Right lobe of liver (tissue), 6 donors: ENCODE measurements at regions not wholly inside any gene's neighbourhood (a gene's known extent, or its start where the extent isn't known, plus 50 kb on each side); places are given as distances from the start of the nearest gene placed in this dataset.

Source experiments
- ATAC-seq, 4 donors: fragments of 200-7000 bp; cut with Tn5 transposase; one replicate each; pipeline ENCODE4 v1.9.1; 2020; ENCODE audit warnings: mild to moderate bottlenecking in 4 of 4, moderate library complexity in 4 of 4
- DNase-seq, 3 donors: peaks; one replicate each; pipeline ENCODE4 v3.0.0-alpha.2; 2020
- H3K27ac ChIP-seq, 3 donors: fragments of 200-600 bp; one replicate each; pipeline ENCODE4 v1.8.0; 2022
- H3K27me3 ChIP-seq, 2 donors: fragments of 200-600 bp; one replicate each; pipeline ENCODE4 v1.8.0; 2022
- H3K36me3 ChIP-seq, 4 donors: fragments of 200-600 bp; sonication (generic) in 1 of 4; one replicate each; pipeline versions ENCODE4 v1.5.1 to v1.8.0; 2017 to 2022; ENCODE audit warnings: control low read depth in 1 of 4
- H3K4me1 ChIP-seq, 4 donors: fragments of 200-600 bp; sonication (generic) in 1 of 4; one replicate each; pipeline versions ENCODE4 v1.5.1 to v1.8.0; 2017 to 2022; ENCODE audit warnings: control low read depth in 1 of 4
- H3K4me3 ChIP-seq, 3 donors: fragments of 200-600 bp; one replicate each; pipeline ENCODE4 v1.8.0; 2022
- H3K9me3 ChIP-seq, 4 donors: fragments of 200-600 bp; sonication (generic) in 1 of 4; one replicate each; pipeline versions ENCODE4 v1.5.1 to v1.8.0; 2017 to 2022; ENCODE audit warnings: control low read depth in 1 of 4
- CTCF ChIP-seq, 4 donors: fragments of 200-600 bp in 3 of 4; fragments of 450-650 bp in 1 of 4; IDR thresholded peaks; one replicate each; pipeline versions ENCODE4 v1.5.1 to v1.8.0; 2016 to 2022; ENCODE audit warnings: antibody characterized with exemption in 4 of 4, mild to moderate bottlenecking in 2 of 4
- POLR2A ChIP-seq: fragments of 450-650 bp; IDR thresholded peaks from one replicate; pipeline ENCODE4 v1.6.1; 2017; ENCODE audit warnings: antibody characterized with exemption, mild to moderate bottlenecking
- WGBS: methylation state at CpG from one replicate; pipeline ENCODE4 v1.1.6; 2018; ENCODE audit warnings: low coverage, low lambda C conversion rate; ENCODE audit not compliant: insufficient coverage; ENCODE audit errors: missing lambda C conversion rate; 5-methylcytosine and 5-hydroxymethylcytosine counted together
- intact Hi-C, 2 donors: fragments of 100-400 bp; cut with DNase I; formaldehyde crosslinking; loops; one replicate each; pipeline versions ENCODE4 v1.11.2 to v1.14.1; 2022
- donor health status: DM: no; HTN: yes; CAD: no.
- donor health status: DM: no; HTN: no; CAD: no.
- donor health status: DM: no; HTN: no; CAD: no.
- donor health status: DM: no; HTN: yes; CAD: no.
- donor health status: DM: no; HTN: yes; CAD: no.

GRCh38 chr13:56134524-56134923 is 1006.2 kb upstream of the PRR20A start:
- Histone ChIP-seq H3K36me3 (no peaks in the 10 kb centered on the region), H3K4me3 (no peak overlapping the region), H3K27me3 (no peaks in the 10 kb centered on the region), H3K4me1 (no peaks in the 10 kb centered on the region), H3K9me3 (no peaks in the 10 kb centered on the region), H3K27ac (no peak overlapping the region)
- WGBS: 65% methylated on average over 3 of the region's 3 CpGs
- intact Hi-C loops: no loop called here
- ATAC-seq: no peak
- TF ChIP-seq POLR2A (no peak), CTCF (IDR thresholded peaks at IDR 0.05) (no peak)
- DNase-seq: no peak

GRCh38 chr13:56166864-56167263 is 973.9 kb upstream of the PRR20A start:
- no peaks in the 10 kb centered on the region for H3K4me1 ChIP-seq
- no peaks in the 10 kb centered on the region for H3K9me3 ChIP-seq
- TF ChIP-seq CTCF (IDR thresholded peaks at IDR 0.05) (no peak), POLR2A (no peak)
- intact Hi-C loops: no loop called here
- no peak for ATAC-seq
- H3K4me3 ChIP-seq: no peak overlapping the region
- no peak for DNase-seq
- whole genome bisulfite sequencing: no CpG with 5 or more reads among the region's 2 CpGs
- H3K27me3 ChIP-seq: no peaks in the 10 kb centered on the region
- no peaks in the 10 kb centered on the region for H3K36me3 ChIP-seq
- no peak overlapping the region for H3K27ac ChIP-seq

GRCh38 chr13:56168581-56168980 is 972.1 kb upstream of the PRR20A start:
- no peaks in the 10 kb centered on the region for H3K9me3 ChIP-seq
- intact Hi-C loops: no loop called here
- no peak for ATAC-seq

GRCh38 chr13:56173346-56173745 is 967.4 kb upstream of the PRR20A start:
- ATAC-seq (no peak), DNase-seq (no peak)
- Histone ChIP-seq H3K27me3 (no peaks in the 10 kb centered on the region), H3K4me3 (no peak overlapping the region), H3K9me3 (no peaks in the 10 kb centered on the region), H3K27ac (no peak overlapping the region), H3K36me3 (no peaks in the 10 kb centered on the region), H3K4me1 (no peaks in the 10 kb centered on the region)
- no peak for TF ChIP-seq POLR2A
- no peak for TF ChIP-seq CTCF (IDR thresholded peaks at IDR 0.05)
- WGBS: 36% methylated on average over 2 of the region's 2 CpGs
- intact Hi-C loops: no loop called here

More at GRCh38 chr13:56168581-56168980, 972.1 kb upstream of the PRR20A start:
- no peaks in the 10 kb centered on the region for H3K36me3 ChIP-seq
- WGBS: 49% methylated on average over 2 of the region's 2 CpGs
- H3K27me3 ChIP-seq: no peaks in the 10 kb centered on the region
- no peak overlapping the region for H3K27ac ChIP-seq
- H3K4me1 ChIP-seq: no peaks in the 10 kb centered on the region
- no peak for DNase-seq
- TF ChIP-seq POLR2A (no peak), CTCF (IDR thresholded peaks at IDR 0.05) (no peak)
- H3K4me3 ChIP-seq: no peak overlapping the region

- no CpG with 5 or more reads among the region's 3 CpGs for WGBS
- no peaks in the 10 kb centered on the region for H3K27me3 ChIP-seq
- no peak for DNase-seq
These were observed 958.1 kb upstream of the PRR20A start for GRCh38 chr13:56182598-56182997.

More at GRCh38 chr13:56182598-56182997, 958.1 kb upstream of the PRR20A start:
- no peak for ATAC-seq
- no peak overlapping the region for H3K4me3 ChIP-seq
- TF ChIP-seq CTCF (IDR thresholded peaks at IDR 0.05): no peak
- H3K4me1 ChIP-seq: no peaks in the 10 kb centered on the region
- H3K9me3 ChIP-seq: no peaks in the 10 kb centered on the region
- H3K36me3 ChIP-seq: no peaks in the 10 kb centered on the region
- intact Hi-C loops: no loop called here
- H3K27ac ChIP-seq: no peak overlapping the region
